ENCODE measurements at regions not wholly inside any gene's neighbourhood (a gene's known extent, or its start where the extent isn't known, plus 50 kb on each side); places are given as distances from the start of the nearest gene placed in this dataset.

DNA sequence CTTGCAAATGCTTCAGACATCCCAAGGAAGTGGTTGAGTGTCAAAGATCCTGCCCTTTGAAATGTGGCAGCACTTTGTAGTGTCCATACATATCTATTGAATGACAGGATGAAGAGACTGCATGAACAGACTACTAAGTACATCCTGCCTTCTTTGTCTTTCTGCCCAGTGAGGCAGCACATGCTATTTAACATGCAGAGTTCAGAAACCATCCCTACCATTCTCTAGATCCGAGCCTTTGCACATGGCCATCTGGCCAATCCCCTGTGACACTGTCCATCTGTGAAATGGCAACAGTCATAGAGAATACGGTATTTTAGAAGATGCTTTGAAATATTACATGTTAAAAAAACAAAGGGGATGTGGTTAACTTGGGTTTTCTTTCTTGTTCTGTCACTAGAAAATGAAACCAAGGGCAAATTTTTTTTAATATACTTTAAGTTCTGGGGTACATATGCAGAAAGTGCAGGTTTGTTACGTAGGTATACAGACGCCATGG lies 519.6 kb downstream of the NTRK3 start:
- TF ChIP-seq, protein P1, sequence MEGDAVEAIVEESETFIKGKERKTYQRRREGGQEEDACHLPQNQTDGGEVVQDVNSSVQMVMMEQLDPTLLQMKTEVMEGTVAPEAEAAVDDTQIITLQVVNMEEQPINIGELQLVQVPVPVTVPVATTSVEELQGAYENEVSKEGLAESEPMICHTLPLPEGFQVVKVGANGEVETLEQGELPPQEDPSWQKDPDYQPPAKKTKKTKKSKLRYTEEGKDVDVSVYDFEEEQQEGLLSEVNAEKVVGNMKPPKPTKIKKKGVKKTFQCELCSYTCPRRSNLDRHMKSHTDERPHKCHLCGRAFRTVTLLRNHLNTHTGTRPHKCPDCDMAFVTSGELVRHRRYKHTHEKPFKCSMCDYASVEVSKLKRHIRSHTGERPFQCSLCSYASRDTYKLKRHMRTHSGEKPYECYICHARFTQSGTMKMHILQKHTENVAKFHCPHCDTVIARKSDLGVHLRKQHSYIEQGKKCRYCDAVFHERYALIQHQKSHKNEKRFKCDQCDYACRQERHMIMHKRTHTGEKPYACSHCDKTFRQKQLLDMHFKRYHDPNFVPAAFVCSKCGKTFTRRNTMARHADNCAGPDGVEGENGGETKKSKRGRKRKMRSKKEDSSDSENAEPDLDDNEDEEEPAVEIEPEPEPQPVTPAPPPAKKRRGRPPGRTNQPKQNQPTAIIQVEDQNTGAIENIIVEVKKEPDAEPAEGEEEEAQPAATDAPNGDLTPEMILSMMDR (conservative IDR thresholded peaks at IDR 0.05; ENCODE audit: low read length) = no peak
- TF ChIP-seq EZH2phosphoT487 (IDR thresholded peaks at IDR 0.05; ENCODE audit: borderline replicate concordance, low read depth, low read length) = no peak

Data from OCI-LY7 (cell line).